Endothelial cell of hepatic sinusoid (primary cell): ENCODE measurements at regions not wholly inside any gene's neighbourhood (a gene's known extent, or its start where the extent isn't known, plus 50 kb on each side); places are given as distances from the start of the nearest gene placed in this dataset.

Experiments
- in situ Hi-C: cut with HindIII; loops from 2 replicates; pipeline ENCODE4 v1.10.0; 2017; ENCODE audit warnings: low sequenced_read_pairs

- in situ Hi-C loops, result no loop called here
Observed at GRCh38 chr9:96047741-96048103, 172.2 kb downstream of the ERCC6L2 start.

DNA sequence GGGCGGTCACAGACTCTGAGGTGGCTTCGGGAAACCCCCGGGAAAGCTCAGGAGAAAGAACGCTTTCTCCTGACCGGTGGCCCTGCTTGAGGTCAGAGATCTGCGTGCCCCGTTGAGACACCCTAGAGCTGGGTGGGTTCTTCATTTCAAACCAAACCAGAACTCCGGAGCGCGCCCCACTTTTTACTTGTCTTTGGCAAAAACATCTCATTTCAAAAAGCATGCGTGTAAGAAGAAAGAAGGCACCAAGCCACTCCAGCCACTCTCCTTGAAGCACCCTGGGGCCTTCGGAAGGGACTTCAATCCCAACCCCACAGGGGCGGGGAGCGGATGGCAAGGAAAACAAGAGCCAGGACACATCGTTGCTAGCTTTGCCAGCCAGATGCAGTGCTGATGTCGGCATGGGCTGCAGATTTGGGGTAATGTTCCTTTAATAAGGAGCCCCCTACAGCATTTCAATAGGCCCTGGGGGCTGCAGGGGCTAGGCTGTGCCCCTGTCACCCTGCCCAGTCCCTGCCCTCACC lies 171.7 kb downstream of the ERCC6L2 start:
- in situ Hi-C loops, result no loop called here

DNA sequence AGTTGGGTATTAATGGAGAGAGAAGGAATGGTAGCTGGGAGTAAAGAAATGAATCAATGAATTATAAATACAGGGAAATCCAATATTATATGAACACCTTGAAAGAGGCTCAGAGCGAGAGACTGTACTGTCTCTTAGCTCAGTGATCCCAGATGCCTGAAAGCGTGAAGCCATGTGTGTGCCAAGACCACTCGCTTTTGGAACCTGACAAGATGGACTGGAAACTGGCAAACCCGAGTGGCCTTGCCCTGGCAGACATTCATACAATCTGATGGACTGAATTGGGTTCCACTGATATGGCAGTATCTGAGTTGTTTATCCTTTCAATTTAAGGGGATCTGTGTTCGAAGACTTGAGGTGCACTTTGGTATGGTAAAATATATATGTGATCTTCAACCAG lies 170.3 kb downstream of the ERCC6L2 start:
- in situ Hi-C loops, result no loop called here

DNA sequence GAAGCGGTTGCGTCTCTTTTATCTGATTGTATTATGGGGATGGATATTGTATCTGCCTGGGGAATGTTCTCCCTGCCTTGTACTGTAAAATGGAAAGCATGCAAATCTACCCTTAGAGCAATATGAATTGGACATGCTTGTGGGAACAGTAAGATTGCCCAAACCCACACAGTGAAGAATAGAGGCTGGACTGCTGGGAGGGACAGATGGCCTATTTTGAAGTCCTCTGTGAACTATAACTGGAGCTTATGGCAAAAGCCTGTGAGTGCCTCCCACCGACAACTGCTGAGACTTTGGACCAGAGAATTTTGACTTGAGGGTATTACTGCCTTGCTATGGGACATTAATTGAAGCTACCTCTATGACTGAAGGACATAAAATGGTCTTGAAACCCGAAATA lies 168.9 kb downstream of the ERCC6L2 start:
- in situ Hi-C loops, result no loop called here

GRCh38 chr9:96040591-96041461 lies 165.3 kb downstream of the ERCC6L2 start:
- in situ Hi-C loops, result no loop called here

DNA sequence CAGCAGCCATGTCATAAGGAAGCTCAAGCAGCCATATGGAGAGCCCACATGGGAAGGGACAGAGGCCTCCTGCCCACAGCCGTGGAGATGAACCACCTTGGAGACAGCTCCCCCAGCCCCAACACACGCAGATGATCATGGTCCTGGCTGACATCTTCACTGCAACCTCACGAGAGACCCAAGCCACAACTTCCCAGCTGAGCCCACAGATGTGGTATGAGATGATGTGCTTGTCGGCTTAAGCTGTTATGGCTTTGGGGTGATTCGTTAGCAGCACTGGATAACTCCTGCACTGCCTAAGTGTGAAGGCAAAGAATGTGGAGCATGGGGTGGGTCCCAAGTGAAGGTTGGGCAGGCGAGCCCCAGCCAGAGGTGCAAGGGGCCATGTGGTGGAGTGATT lies 163.4 kb downstream of the ERCC6L2 start:
- in situ Hi-C loops, result no loop called here

- in situ Hi-C loops, result no loop called here
Observed at GRCh38 chr9:96038271-96038670, 162.8 kb downstream of the ERCC6L2 start.

DNA sequence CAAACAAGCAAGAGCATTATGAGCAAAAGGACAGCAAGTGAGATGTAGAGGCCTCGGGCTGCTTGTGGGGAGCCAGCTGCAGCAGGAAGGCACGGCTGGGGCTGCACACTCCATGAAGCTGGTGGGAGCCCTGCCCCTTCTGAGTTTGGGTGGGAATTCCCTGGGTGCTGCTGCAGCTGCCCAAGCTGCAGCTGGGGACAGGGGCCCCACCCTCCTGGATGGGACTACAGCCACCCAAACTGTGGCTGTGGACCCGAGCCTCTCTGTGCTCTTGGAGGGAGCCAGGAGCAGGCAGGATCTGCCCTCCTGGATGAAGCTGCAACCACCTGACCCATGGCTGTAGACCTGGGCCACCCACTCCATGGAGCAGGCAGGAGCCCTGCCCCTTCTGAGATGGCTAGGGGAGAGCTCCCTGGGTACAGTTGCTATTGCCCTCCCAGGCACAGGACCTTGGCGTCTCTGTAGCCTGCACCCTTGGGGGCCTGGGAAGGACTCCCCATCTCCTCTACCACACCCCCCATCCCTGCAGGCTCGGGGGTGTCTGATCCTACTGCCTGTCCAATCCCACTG lies 159.1 kb downstream of the ERCC6L2 start:
- in situ Hi-C loops, result loop anchor here (5.0 kb wide), 1 partner anchor 58 kb away; no protein-coding TSS in a partner anchor

GRCh38 chr9:96033896-96034295 lies 158.4 kb downstream of the ERCC6L2 start:
- in situ Hi-C loops, result loop anchor here (5.0 kb wide), 1 partner anchor 58 kb away; no protein-coding TSS in a partner anchor

DNA sequence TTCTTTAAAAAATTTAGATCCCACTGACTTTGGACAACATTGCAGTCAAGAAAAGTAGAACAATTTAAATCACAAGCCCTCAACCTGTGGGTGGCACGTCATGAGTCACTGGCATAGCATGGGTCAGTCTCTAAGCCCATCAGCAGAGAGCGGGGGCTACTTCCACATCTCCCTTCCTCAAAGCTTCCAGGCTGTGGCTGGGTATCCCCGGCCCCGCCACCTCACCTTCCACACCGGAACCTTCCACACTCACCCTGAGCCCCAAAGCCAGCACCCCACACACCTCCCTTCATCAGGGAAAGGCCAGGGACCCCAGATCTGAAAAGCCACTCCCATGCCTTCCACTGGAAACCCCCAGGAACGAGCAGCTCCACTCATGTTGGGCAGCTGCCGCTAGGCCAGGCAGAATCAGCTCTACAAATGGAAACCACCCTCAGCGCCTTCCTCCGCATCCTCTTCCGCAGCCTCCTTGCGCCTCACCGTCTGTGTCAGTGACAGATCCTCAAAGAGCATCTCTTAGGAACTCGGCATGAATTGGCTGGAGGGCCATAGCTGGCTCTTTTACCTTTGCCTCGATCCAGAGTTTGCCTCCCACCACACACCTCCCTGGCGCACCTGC lies 156.5 kb downstream of the ERCC6L2 start:
- in situ Hi-C loops, result loop anchor here (5.0 kb wide), 1 partner anchor 60 kb away; no protein-coding TSS in a partner anchor

GRCh38 chr9:96031366-96031824 lies 155.9 kb downstream of the ERCC6L2 start:
- in situ Hi-C loops, result loop anchor here (5.0 kb wide), 1 partner anchor 61 kb away; no protein-coding TSS in a partner anchor

DNA sequence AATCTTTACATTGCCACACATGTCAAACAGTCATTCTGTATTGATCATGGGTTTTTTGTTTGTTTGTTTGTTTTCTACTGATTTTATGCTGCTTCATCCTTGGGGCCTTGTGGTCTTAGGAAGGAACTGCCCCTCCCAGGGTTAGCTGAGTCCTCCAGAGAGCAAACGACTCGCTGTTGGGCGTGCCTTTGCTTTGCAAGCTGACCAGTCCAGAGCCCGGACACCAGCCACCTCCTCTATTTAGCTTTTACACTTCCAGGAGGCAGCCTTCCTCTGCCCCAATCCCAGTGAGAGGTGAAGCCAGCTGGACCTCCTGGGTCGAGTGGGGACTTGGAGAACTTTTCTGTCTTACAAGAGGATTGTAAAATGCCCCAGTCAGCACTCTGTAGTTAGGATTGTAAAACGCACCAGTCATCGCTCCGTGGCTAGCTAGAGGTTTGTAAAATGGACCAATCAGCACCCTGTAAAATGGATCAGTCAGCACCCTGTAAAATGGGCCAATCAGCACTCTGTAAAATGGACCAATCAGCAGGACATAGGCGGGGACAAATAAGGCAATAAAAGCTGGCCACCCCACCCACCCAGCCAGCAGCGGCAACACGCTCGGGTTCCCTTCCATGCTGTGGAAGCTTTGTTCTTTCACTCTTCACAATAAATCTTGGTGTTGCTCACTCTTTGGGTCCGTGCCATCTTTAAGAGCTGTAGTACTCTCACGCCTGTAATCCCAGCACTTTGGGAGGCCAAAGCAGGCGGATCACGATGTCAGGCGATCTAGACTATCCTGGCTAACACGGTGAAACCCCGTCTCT lies 154.4 kb downstream of the ERCC6L2 start:
- in situ Hi-C loops, result loop anchor here (5.0 kb wide), 1 partner anchor 62 kb away; no protein-coding TSS in a partner anchor

DNA sequence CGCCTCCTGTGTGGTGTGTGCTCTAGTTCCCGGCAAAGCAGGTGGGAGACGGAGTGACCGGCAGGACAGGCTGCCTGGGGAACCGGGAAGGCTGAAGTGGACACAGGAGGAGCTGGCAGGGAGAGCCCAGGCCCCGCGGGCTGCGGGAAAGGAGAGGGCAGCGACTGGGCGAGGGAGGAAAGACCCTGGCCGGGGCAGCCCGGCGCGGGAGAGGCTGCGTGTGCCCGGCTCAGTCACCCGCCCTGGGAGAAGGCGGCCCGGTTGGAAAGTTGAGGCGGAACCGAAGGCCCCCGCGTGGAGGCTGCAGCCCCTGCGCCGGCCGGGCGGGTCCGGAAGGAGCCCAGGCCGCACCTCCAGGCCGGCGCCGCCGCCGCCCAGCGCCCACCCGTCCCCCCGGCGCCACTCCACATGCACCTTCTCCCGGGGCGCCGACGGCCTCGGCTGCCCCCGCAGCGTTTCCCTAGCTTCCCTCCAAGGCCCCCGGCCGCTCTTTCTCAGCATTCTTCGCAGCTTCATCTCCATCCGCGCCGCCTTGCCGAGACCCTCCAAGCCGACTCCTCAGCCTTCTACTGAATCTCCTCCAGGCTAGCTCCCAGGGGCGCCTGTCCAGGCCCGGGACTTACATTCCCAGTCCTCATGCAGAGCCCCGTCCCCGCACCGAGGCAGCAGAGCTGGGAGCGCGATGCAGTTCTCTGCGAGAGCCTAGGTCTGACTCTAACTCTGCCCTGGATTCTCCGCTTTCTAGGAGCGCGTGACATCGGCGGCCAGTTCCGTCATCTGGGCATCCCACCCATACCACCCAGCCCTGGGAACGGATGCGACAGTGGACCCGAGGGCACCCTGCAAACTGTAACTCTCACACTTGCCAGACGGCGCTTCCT lies 152.0 kb downstream of the ERCC6L2 start:
- in situ Hi-C loops, result no loop called here

- in situ Hi-C loops, result no loop called here
Observed at GRCh38 chr9:96026655-96027213, 151.2 kb downstream of the ERCC6L2 start.

DNA sequence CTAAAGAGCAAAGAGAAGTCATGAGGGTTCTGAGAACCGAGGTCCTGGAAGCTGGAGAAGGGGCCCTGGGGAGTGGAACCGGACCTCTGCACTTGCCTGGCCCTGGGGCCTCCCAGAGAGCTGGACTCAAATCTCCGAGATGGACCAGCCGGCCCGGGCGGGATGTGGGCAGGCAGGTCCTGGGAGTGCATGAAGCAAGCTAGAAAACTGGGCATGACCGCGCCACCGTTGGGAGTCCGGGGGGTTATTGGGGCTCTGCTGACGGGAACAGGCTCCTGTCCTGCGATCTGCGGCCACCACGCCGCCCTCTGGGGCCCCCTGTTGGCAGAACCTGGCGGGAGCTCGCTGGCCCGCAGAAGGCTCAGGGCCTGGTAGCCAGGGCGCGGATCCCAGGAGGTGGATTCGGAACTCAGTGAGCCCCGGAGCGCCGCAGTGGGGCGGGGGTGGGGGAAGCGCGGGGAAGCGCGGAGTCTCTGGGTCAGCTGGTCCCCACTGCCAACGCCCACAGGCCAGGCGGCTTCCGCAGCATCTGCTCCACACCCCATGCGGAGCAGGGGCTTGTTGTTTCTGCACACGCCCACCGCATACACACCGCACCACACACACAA lies 150.6 kb downstream of the ERCC6L2 start:
- in situ Hi-C loops, result no loop called here

- in situ Hi-C loops, result no loop called here
Observed at GRCh38 chr9:96023486-96023885, 148.0 kb downstream of the ERCC6L2 start.

DNA sequence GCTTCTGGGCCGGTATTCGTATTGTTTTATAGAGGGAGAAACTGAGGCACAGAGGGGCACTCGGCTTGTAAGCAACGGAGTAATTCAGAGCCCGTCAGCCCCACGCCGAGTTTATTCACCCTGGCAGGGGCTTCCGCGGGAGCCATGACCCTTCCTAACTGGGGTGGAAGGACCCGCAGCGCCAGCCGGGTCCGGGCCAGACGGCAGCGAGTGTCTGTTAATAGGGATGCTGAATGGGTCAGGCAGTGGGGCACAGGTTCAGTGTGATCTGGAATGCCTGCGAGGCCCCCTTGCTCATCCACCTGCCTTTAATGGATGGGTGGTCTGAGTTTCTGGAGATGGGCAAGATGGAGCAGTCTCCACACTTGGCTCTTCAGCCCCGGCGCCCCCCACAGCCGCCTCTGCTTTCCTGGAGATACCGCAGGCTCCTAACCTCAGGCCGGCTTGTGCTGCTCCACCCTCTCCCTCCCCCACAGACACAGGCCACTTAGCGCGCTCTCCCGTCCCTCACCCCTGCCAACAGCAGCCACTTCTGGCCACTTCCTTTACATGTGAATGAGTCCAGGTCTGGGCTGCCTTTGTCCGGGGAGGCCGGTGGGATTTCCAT lies 147.1 kb downstream of the ERCC6L2 start:
- in situ Hi-C loops, result no loop called here
